Right forelimb (tissue), 1 donor: ENCODE measurements at regions not wholly inside any gene's neighbourhood (a gene's known extent, or its start where the extent isn't known, plus 50 kb on each side); places are given as distances from the start of the nearest gene placed in this dataset.
"Not testable (repeated sequence)": the region's sequence is repeated elsewhere in the genome, so short reads cannot be mapped to it uniquely, and the experiment has no call there.

Experiments used
- DNase-seq: peaks from one replicate; pipeline ENCODE4 v3.0.0-alpha.2; 2018

- no peak for DNase-seq
Observed at GRCh38 chr18:61676773-61677434, 215.9 kb downstream of the RNF152 start.

GRCh38 chr18:61669320-61669719 is 223.5 kb downstream of the RNF152 start:
- DNase-seq = no peak

- no peak for DNase-seq
Observed at GRCh38 chr18:61666876-61667590, 225.8 kb downstream of the RNF152 start.

GRCh38 chr18:61664419-61665084 is 228.3 kb downstream of the RNF152 start:
- no peak for DNase-seq

- DNase-seq = no peak
Observed at GRCh38 chr18:61662726-61663125, 230.1 kb downstream of the RNF152 start.

GRCh38 chr18:61658431-61658830 is 234.4 kb downstream of the RNF152 start:
- no peak for DNase-seq

GRCh38 chr18:61657066-61657732 is 235.6 kb downstream of the RNF152 start:
- no peak for DNase-seq

- DNase-seq = no peak
Observed at GRCh38 chr18:61655630-61656029, 237.2 kb downstream of the RNF152 start.

- no peak for DNase-seq
Observed at GRCh38 chr18:61653823-61654551, 238.8 kb downstream of the RNF152 start.

GRCh38 chr18:61651880-61652268 is 240.9 kb downstream of the RNF152 start:
- no peak for DNase-seq

GRCh38 chr18:61651145-61651879 is 241.5 kb downstream of the RNF152 start:
- no peak for DNase-seq

- DNase-seq = no peak
Observed at GRCh38 chr18:61643884-61644647, 248.7 kb downstream of the RNF152 start.

GRCh38 chr18:61639886-61640285 is 252.9 kb downstream of the RNF152 start:
- DNase-seq = no peak

- no peak for DNase-seq
Observed at GRCh38 chr18:61637905-61638595, 254.8 kb downstream of the RNF152 start.

- DNase-seq = no peak
Observed at GRCh38 chr18:61637319-61637718, 255.5 kb downstream of the RNF152 start.

GRCh38 chr18:61635901-61636528 is 256.8 kb downstream of the RNF152 start:
- peak; percentile 51 for DNase-seq

- DNase-seq = no peak
Observed at GRCh38 chr18:61628085-61628484, 264.7 kb downstream of the RNF152 start.

- not testable (repeated sequence) for DNase-seq
Observed at GRCh38 chr18:61624631-61625030, 268.2 kb downstream of the RNF152 start.

- DNase-seq = no peak
Observed at GRCh38 chr18:61619783-61620182, 273.0 kb downstream of the RNF152 start.

GRCh38 chr18:61618816-61619215 is 274.0 kb downstream of the RNF152 start:
- no peak for DNase-seq
